GM18519 (cell line): ENCODE measurements at regions not wholly inside any gene's neighbourhood (a gene's known extent, or its start where the extent isn't known, plus 50 kb on each side); places are given as distances from the start of the nearest gene placed in this dataset.

Experiments used
- ATAC-seq: cut with Tn5 transposase; IDR thresholded peaks from one replicate; pipeline ENCODE4 v1.9.1; 2021; ENCODE audit warnings: mild to moderate bottlenecking, moderate library complexity; ENCODE audit not compliant: unreplicated experiment, low FRiP score

DNA sequence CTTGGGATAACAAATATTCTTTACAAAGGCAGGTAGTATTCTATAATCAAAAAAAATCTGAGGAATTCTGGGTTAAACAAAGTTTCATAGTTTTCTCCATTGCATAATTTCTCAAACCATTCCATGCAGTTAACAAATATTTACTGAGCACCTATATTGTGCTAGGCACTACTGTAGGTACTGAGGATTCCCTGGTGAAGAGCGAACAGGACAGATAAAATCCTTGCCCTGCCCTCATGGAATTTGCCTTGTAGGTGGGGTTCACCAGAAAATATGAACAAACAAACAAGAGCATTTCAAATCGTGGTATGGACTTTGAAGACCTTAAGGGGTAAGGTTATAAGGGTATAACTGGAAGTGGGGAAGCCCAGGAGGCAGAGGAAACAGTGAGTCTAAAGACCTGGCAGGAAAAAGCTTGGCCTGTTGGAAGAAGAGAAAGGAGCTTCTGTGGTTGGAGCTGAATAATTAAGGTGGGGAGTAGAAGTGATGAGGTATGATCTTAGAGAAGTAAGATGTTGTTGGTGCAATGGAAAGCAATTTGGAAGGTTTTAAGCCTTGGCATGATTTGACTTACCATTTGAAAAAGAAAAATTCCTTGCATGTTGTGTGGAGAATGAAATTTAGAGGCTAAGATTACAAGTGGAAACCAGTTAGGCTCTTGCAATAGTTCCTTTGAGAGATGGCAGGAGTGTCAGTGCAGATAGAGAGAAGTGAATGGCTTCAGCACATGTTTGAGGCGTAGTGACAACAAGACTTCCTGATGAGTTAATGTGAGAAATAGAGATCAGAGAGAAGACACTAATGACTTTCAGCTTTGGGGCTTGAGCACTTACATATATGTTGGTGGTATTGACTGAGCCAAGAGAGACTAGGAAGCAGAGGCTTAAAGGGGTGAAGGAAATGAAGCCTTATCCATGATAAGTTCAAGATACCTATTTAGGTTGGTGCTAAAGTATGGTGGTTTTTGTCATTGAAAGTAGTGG is 55.7 kb upstream of the PICALM start:
- peak; percentile 61 for ATAC-seq

DNA sequence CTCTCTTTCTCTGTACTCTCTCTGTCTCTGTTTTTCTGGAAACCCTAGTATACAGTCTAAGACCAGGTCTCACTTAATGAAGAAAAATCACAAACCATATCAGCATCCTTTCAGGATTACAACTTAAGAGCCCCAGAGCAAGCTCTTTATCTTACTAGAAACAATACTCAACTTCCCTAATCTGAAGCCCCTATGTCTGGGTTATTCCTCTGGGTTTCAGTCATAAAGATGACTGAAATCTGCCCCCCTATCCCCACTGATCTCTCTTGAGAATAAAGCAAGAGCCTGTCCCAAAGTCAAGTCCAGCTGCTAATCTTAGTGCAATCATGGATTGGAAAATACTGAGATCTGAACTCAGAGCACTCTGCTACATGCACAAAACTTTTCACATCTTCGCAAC is 53.9 kb upstream of the PICALM start:
- ATAC-seq, result no peak

GRCh38 chr11:86120807-86121206 is 51.9 kb upstream of the PICALM start:
- ATAC-seq, result no peak

DNA sequence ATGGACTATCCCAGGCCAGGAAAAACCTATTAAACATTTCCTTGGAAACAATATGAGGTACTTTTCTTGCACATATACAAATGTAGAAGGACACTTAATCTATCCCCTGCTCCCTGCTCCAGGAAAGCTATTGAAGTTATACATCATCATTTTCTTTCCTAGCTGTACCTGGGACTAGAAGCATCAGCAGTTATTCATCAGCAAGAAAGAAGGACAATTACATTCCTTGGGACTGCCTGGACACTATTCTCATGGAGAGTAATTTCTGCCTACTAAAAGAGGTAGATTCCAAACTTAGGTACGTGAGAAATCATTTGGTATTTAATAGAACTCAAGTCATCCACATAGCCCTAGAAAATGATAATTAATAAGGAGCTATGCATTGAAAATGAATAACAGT is 51.0 kb upstream of the PICALM start:
- no peak for ATAC-seq

DNA sequence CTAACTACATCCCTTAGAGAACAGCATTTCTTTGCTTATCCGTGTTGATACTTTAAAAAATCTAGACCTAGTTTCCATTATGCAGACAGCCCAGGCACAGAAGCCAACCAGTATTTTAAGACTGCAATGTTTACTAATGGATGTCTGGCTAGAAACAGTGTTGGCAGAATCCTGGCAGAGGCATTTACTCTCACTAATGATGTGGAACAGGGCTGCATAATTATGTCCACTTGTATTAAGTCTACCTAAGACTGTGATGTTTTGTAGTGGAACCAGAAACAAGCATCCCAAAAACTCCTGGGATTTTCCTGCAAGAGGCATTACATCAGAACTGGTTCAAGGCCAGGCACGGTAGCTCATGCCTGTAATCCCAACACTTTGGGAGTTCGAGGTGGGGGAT is 50.2 kb upstream of the PICALM start:
- ATAC-seq, result no peak
